Smooth muscle cell (in vitro differentiated cells): ENCODE measurements at regions not wholly inside any gene's neighbourhood (a gene's known extent, or its start where the extent isn't known, plus 50 kb on each side); places are given as distances from the start of the nearest gene placed in this dataset.

Experiments
- DNase-seq: peaks from one replicate; lab custom pipeline; 2025; ENCODE audit not compliant: unreplicated experiment; lab: John Stamatoyannopoulos, UW
- H2AFZ ChIP-seq: fragments of 200-600 bp; sonication (generic); 2 replicates; pipeline ENCODE4 v1.6.0; 2016; ENCODE audit warnings: antibody characterized with exemption, low read depth, mild to moderate bottlenecking
- H3F3A ChIP-seq: fragments of 200-600 bp; sonication (generic); 2 replicates; pipeline ENCODE4 v1.6.0; 2017; ENCODE audit warnings: antibody characterized with exemption, low read depth
- H3K27ac ChIP-seq: fragments of 200-600 bp; sonication (generic); 2 replicates; pipeline ENCODE4 v1.5.1; 2016; ENCODE audit warnings: low read depth, mild to moderate bottlenecking
- H3K27me3 ChIP-seq: fragments of 200-600 bp; sonication (generic); 2 replicates; pipeline ENCODE4 v1.6.1; 2016; ENCODE audit warnings: low read depth, mild to moderate bottlenecking
- H3K36me3 ChIP-seq: fragments of 200-600 bp; sonication (generic); 2 replicates; pipeline ENCODE4 v1.5.1; 2016; ENCODE audit warnings: low read depth
- H3K4me1 ChIP-seq: fragments of 200-600 bp; sonication (generic); 2 replicates; pipeline ENCODE4 v1.5.1; 2016; ENCODE audit warnings: low read depth
- H3K4me2 ChIP-seq: fragments of 200-600 bp; sonication (generic); 2 replicates; pipeline ENCODE4 v1.6.0; 2016; ENCODE audit warnings: mild to moderate bottlenecking
- H3K4me3 ChIP-seq: fragments of 200-600 bp; sonication (generic); 2 replicates; pipeline ENCODE4 v1.5.1; 2016; ENCODE audit warnings: mild to moderate bottlenecking
- H3K79me2 ChIP-seq: fragments of 200-600 bp; sonication (generic); 2 replicates; pipeline ENCODE4 v1.6.0; 2016; ENCODE audit warnings: low read depth, mild to moderate bottlenecking
- H3K9ac ChIP-seq: fragments of 200-600 bp; sonication (generic); 2 replicates; pipeline ENCODE4 v1.6.0; 2016; ENCODE audit warnings: low read depth
- H3K9me3 ChIP-seq: fragments of 200-600 bp; sonication (generic); replicated peaks from 2 replicates; pipeline ENCODE4 v1.5.1; 2016; ENCODE audit warnings: low read depth
- H4K20me1 ChIP-seq: fragments of 200-600 bp; sonication (generic); 2 replicates; pipeline ENCODE4 v1.6.0; 2016; ENCODE audit warnings: low read depth
- WGBS: methylation state at CpG from one replicate; pipeline ENCODE4 v1.1.7; 2016; ENCODE audit warnings: low lambda C conversion rate; 5-methylcytosine and 5-hydroxymethylcytosine counted together
- TF ChIP-seq, protein P1 (sequence below): fragments of 200-600 bp; sonication (generic); IDR thresholded peaks from 2 replicates; pipeline ENCODE4 v1.5.1; 2017; ENCODE audit warnings: borderline replicate concordance, mild to moderate bottlenecking, antibody characterized with exemption; ENCODE audit not compliant: insufficient read depth, poor library complexity, severe bottlenecking

DNA sequence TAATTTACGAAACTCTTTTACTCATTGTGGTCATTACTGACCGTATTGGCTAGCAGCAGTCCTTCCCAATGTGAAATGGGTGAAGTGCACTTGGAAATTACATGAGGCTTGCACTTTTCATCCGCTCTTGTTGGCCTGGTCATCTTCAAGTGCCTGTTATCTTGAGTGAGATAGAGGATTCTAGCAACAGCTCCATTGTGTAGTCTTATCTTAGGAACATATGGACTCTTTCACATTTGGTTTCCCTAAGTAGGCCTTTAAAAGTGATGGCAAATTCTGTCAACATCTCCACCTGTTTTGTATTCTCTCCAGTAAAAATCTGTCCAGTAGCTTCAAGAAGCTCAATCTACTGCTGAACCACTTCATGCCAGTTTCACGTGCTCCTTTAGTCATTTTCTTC, 114.8 kb upstream of the MARCKS start:
- no peaks in the 10 kb centered on the region for H3K27me3 ChIP-seq
- no peak overlapping the region for H2AFZ ChIP-seq
- H3K36me3 ChIP-seq = no peaks in the 10 kb centered on the region
- no peaks in the 10 kb centered on the region for H3K79me2 ChIP-seq
- WGBS = 55% methylated on average over 4 of the region's 4 CpGs
- H4K20me1 ChIP-seq = no peaks in the 10 kb centered on the region
- H3K4me3 ChIP-seq = no peak overlapping the region
- no peaks in the 10 kb centered on the region for H3K4me1 ChIP-seq
- TF ChIP-seq, protein P1, sequence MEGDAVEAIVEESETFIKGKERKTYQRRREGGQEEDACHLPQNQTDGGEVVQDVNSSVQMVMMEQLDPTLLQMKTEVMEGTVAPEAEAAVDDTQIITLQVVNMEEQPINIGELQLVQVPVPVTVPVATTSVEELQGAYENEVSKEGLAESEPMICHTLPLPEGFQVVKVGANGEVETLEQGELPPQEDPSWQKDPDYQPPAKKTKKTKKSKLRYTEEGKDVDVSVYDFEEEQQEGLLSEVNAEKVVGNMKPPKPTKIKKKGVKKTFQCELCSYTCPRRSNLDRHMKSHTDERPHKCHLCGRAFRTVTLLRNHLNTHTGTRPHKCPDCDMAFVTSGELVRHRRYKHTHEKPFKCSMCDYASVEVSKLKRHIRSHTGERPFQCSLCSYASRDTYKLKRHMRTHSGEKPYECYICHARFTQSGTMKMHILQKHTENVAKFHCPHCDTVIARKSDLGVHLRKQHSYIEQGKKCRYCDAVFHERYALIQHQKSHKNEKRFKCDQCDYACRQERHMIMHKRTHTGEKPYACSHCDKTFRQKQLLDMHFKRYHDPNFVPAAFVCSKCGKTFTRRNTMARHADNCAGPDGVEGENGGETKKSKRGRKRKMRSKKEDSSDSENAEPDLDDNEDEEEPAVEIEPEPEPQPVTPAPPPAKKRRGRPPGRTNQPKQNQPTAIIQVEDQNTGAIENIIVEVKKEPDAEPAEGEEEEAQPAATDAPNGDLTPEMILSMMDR = no peak
- H3K9me3 ChIP-seq = no peaks in the 10 kb centered on the region
- DNase-seq = no peak
- H3K4me2 ChIP-seq = no peak overlapping the region
- no peak overlapping the region for H3K9ac ChIP-seq
- H3F3A ChIP-seq = no peaks in the 10 kb centered on the region
- H3K27ac ChIP-seq = no peak overlapping the region

DNA sequence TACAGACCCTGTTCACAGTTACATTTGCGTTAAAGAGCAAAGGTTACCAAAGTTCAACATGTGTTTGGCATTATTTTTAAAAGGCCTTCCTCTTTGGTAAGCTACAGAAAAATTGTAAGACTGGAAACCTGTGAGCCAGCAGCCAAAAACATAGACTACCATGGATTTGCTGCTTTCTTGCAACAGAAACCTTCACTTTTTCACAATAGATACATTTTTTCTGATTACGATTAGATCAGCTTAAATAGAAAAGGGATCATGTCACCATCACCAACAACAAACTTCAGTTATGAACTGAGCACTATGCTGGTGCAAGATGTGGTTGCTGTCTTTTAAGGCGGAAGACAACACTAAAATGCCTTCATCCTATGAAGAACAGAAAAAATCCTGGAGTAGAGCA, 112.3 kb upstream of the MARCKS start:
- H3K9me3 ChIP-seq = no peaks in the 10 kb centered on the region
- H3K79me2 ChIP-seq = no peaks in the 10 kb centered on the region
- no peaks in the 10 kb centered on the region for H4K20me1 ChIP-seq
- no peak overlapping the region for H3K9ac ChIP-seq
- no peak overlapping the region for H3K27ac ChIP-seq
- WGBS = 70% methylated on average over 3 of the region's 3 CpGs
- peak overlapping the region; percentile 75 for H2AFZ ChIP-seq
- no peaks in the 10 kb centered on the region for H3K4me1 ChIP-seq
- H3K27me3 ChIP-seq = no peaks in the 10 kb centered on the region
- no peak overlapping the region for H3K4me3 ChIP-seq
- TF ChIP-seq, protein P1 = no peak
- no peaks in the 10 kb centered on the region for H3F3A ChIP-seq
- no peaks in the 10 kb centered on the region for H3K36me3 ChIP-seq
- H3K4me2 ChIP-seq = no peak overlapping the region
- no peak for DNase-seq

DNA sequence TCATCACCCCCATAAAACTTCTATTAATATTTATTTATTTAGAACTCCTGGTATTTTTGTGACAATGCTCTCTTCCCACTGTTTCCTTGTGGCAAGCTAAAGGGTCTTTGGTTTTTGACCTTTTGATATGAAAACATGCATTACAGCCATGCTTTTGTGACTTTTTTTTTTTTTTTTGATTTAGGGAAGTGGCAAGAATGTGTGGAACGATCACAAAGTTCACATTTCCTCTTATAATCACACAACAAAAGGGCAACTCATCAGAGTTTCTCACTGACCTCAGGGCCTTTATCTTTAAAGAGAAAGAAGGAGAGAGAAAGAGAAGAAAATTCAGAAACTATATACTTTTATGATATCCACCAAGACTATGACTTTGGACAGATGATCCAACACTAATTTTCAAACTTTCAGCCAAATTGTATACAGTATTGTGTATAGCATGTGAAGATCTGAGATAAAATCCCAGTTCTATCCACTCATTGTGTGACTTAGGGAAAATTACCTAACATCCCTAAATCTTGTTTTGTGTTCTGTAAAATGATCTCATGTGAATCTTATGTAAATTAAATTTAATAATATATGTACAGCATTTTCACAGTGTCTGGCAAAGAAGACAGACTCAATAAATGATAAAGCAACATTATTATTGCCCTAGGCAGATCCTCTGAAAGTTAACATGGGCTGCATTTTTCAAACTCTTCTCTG, 106.8 kb upstream of the MARCKS start:
- Histone ChIP-seq H3K79me2 (no peaks in the 10 kb centered on the region), H2AFZ (no peak overlapping the region), H3K4me3 (no peak overlapping the region), H3K27ac (no peak overlapping the region), H3K9me3 (no peaks in the 10 kb centered on the region), H4K20me1 (no peaks in the 10 kb centered on the region), H3K9ac (no peak overlapping the region), H3K4me1 (no peaks in the 10 kb centered on the region), H3F3A (no peaks in the 10 kb centered on the region), H3K27me3 (no peaks in the 10 kb centered on the region), H3K4me2 (no peak overlapping the region), H3K36me3 (no peaks in the 10 kb centered on the region)
- no peak for DNase-seq
- WGBS = 95% methylated on average over 1 of the region's 1 CpG
- TF ChIP-seq, protein P1 = no peak

DNA sequence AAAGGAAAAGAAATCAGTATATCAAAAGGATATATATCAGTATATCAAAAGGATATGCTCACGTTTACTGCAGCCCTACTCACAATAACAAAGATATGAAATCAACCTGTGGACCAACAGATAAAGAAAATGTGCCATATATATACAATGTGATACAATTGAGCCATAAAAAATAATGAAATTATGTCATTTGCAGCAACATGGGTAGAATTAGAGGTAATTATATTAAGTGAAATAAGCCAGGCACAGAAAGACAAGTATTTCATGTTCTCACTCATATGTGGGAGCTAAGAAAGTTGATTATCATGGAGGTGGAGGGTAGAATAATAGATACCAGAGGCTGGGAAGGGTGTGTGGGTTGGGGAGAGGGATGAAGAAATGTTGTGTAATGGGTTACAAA, 102.9 kb upstream of the MARCKS start:
- Histone ChIP-seq H3K36me3 (no peaks in the 10 kb centered on the region), H3K9ac (no peak overlapping the region), H2AFZ (no peak overlapping the region), H3K4me3 (no peak overlapping the region), H3K9me3 (no peaks in the 10 kb centered on the region), H3K27me3 (no peaks in the 10 kb centered on the region), H3K4me1 (no peaks in the 10 kb centered on the region), H3F3A (no peaks in the 10 kb centered on the region), H3K4me2 (no peak overlapping the region), H3K79me2 (no peaks in the 10 kb centered on the region), H4K20me1 (no peaks in the 10 kb centered on the region), H3K27ac (no peak overlapping the region)
- DNase-seq = no peak
- 100% methylated on average over 1 of the region's 1 CpG for WGBS
- TF ChIP-seq, protein P1 = no peak
